SK-N-MC (cell line): ENCODE measurements at regions not wholly inside any gene's neighbourhood (a gene's known extent, or its start where the extent isn't known, plus 50 kb on each side); places are given as distances from the start of the nearest gene placed in this dataset.

Experiments
- EZH2 ChIP-seq: fragments of 200-600 bp; sonication (generic); IDR thresholded peaks from one replicate; pipeline ENCODE4 v1.6.1; 2017; ENCODE audit warnings: antibody characterized with exemption
- FOXP2 ChIP-seq: optimal IDR thresholded peaks from 2 replicates; pipeline ENCODE3; 2011; ENCODE audit warnings: mild to moderate bottlenecking, moderate library complexity; ENCODE audit not compliant: insufficient read depth; ENCODE audit errors: extremely low read length, control extremely low read depth
- POLR2AphosphoS5 ChIP-seq: IDR thresholded peaks from 2 replicates; pipeline ENCODE4 v1.6.1; 2012; ENCODE audit warnings: mild to moderate bottlenecking, low read depth, low read length, borderline replicate concordance

DNA sequence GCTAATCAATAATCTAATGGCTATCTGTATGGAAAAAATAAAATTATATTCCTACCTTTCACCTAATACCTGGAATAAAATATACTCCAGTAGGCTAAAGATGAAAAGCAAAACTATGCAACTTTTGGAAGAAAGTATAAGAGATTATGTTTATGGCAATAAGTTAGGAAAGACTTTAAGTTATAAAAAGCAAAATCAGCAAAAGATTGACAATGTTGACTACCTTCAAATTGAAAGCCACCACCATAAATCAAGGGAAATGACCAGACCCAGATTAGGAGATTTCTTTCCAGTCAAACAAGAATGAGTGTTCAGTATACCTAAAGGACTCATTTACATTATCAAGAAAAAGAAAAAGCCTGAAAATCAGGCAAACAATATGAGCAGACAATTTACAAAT lies 159.1 kb upstream of the ZBED5 start:
- TF ChIP-seq EZH2 (no peak), POLR2AphosphoS5 (no peak), FOXP2 (no peak)
